Endodermal cell (in vitro differentiated cells): ENCODE measurements at regions not wholly inside any gene's neighbourhood (a gene's known extent, or its start where the extent isn't known, plus 50 kb on each side); places are given as distances from the start of the nearest gene placed in this dataset.

Experiments used
- DNase-seq: peaks from one replicate; pipeline ENCODE4 v3.0.0-alpha.2; 2017
- H3K27ac ChIP-seq: 2 replicates; pipeline ENCODE4 v1.5.1; 2013; ENCODE audit warnings: mild to moderate bottlenecking, low read depth, low read length, moderate library complexity
- H3K27me3 ChIP-seq: 2 replicates; pipeline ENCODE4 v1.6.1; 2013; ENCODE audit warnings: mild to moderate bottlenecking, low read length, moderate library complexity; ENCODE audit not compliant: insufficient read depth, control insufficient read depth, poor library complexity, severe bottlenecking
- H3K36me3 ChIP-seq: 2 replicates; pipeline ENCODE4 v1.7.0; 2013; ENCODE audit warnings: mild to moderate bottlenecking, low read length, moderate library complexity; ENCODE audit not compliant: control insufficient read depth, insufficient read depth
- H3K4me1 ChIP-seq: one replicate; pipeline ENCODE4 v1.7.0; 2013; ENCODE audit warnings: low read length; ENCODE audit not compliant: control insufficient read depth, insufficient read depth
- H3K4me3 ChIP-seq: 2 replicates; pipeline ENCODE4 v1.5.1; 2013; ENCODE audit warnings: mild to moderate bottlenecking, low read length, moderate library complexity
- H3K9ac ChIP-seq: 2 replicates; pipeline ENCODE4 v1.6.1; 2013; ENCODE audit warnings: mild to moderate bottlenecking, low read length, moderate library complexity; ENCODE audit not compliant: poor library complexity, severe bottlenecking; ENCODE audit errors: extremely low read depth
- H3K9me3 ChIP-seq: 2 replicates; pipeline ENCODE4 v1.6.1; 2013; ENCODE audit warnings: mild to moderate bottlenecking, low read length, moderate library complexity; ENCODE audit not compliant: control insufficient read depth
- H3K27ac Mint-ChIP-seq: 2 replicates; pipeline ENCODE4 v1.8.0; 2020; ENCODE audit warnings: mixed read lengths
- H3K27me3 Mint-ChIP-seq: 2 replicates; pipeline ENCODE4 v1.8.0; 2021; ENCODE audit warnings: mild to moderate bottlenecking, mixed read lengths; ENCODE audit not compliant: insufficient read depth
- H3K36me3 Mint-ChIP-seq: 2 replicates; pipeline ENCODE4 v1.8.0; 2020; ENCODE audit warnings: low read depth, mixed read lengths
- H3K4me1 Mint-ChIP-seq: 2 replicates; pipeline ENCODE4 v1.8.0; 2020; ENCODE audit warnings: mixed read lengths
- H3K4me3 Mint-ChIP-seq: 2 replicates; pipeline ENCODE4 v1.8.0; 2020; ENCODE audit warnings: mild to moderate bottlenecking, moderate library complexity, mixed read lengths
- H3K9me3 Mint-ChIP-seq: 2 replicates; pipeline ENCODE4 v1.8.0; 2020; ENCODE audit warnings: mild to moderate bottlenecking, mixed read lengths
- WGBS, 2 experiments: methylation state at CpG; one replicate each; pipeline versions ENCODE4 v1.1.5 to v1.1.7; 2013; ENCODE audit warnings: missing lambda C conversion rate in 2 of 2, mixed read lengths in 1 of 2; ENCODE audit not compliant: insufficient coverage in 1 of 2, insufficient read length in 1 of 2; 5-methylcytosine and 5-hydroxymethylcytosine counted together
- TF ChIP-seq, protein P1 (sequence below): fragments of 200-600 bp; sonication (generic); conservative IDR thresholded peaks from 2 replicates; pipeline ENCODE4 v1.5.0; 2021; ENCODE audit warnings: antibody characterized with exemption, mild to moderate bottlenecking

DNA sequence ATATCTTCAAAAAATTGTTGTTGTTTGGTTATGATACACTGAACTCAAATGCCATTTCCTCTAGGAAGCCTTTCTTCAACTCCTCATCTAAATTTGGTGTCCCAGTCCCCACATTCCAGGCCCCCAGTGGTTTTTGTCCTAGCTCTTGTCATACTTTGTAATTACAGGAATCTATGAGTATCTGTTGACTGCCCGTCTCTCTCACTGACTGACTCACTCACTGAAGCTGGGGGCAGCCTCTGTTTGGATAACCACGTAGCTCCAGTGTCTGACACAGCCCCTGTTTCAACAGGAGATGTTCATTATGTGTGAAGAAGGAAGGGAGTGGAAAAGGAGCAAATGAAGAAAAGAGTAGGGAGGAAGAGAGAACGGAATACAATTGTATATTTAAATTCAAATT lies 284.1 kb upstream of the TENM3 start:
- H3K36me3 ChIP-seq: no peaks in the 10 kb centered on the region
- Mint-ChIP-seq H3K9me3 (no peaks in the 10 kb centered on the region), H3K27ac (no peak overlapping the region), H3K4me3 (no peak overlapping the region), H3K27me3 (no peaks in the 10 kb centered on the region), H3K36me3 (no peaks in the 10 kb centered on the region), H3K4me1 (peaks cover 2% of the 10 kb centered on the region)
- no peaks in the 10 kb centered on the region for H3K27me3 ChIP-seq
- H3K9ac ChIP-seq: no peak overlapping the region
- no peak overlapping the region for H3K4me3 ChIP-seq
- no peak overlapping the region for H3K27ac ChIP-seq
- H3K9me3 ChIP-seq: no peaks in the 10 kb centered on the region
- 79% methylated on average over 2 of the region's 3 CpGs; no CpG with 5 or more reads in 1 of the 2 experiments for WGBS, 2 experiments
- TF ChIP-seq, protein P1, sequence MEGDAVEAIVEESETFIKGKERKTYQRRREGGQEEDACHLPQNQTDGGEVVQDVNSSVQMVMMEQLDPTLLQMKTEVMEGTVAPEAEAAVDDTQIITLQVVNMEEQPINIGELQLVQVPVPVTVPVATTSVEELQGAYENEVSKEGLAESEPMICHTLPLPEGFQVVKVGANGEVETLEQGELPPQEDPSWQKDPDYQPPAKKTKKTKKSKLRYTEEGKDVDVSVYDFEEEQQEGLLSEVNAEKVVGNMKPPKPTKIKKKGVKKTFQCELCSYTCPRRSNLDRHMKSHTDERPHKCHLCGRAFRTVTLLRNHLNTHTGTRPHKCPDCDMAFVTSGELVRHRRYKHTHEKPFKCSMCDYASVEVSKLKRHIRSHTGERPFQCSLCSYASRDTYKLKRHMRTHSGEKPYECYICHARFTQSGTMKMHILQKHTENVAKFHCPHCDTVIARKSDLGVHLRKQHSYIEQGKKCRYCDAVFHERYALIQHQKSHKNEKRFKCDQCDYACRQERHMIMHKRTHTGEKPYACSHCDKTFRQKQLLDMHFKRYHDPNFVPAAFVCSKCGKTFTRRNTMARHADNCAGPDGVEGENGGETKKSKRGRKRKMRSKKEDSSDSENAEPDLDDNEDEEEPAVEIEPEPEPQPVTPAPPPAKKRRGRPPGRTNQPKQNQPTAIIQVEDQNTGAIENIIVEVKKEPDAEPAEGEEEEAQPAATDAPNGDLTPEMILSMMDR: no peak
- H3K4me1 ChIP-seq: no peaks in the 10 kb centered on the region
- DNase-seq: no peak

DNA sequence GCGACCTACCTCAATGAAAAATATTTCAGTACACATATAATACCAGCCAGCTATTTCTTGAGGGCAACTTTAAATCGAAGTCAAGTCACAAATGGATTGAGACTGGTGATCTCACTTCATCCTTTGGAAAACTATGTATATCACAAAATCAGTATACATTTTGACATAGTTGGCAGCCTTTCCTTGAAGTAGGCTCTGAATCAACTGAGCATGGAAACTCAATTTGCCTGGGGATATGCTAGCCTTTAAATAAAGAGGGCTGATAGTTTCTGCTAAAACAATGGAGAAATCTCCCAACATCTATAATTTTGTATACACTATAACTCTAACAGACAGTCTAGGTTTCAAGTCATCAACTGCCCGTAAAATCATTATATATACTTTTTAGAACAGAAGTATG lies 282.8 kb upstream of the TENM3 start:
- H3K4me1 Mint-ChIP-seq: peaks cover 2% of the 10 kb centered on the region
- no peak overlapping the region for H3K4me3 Mint-ChIP-seq
- TF ChIP-seq, protein P1: no peak
- Histone ChIP-seq H3K9ac (no peak overlapping the region), H3K4me3 (no peak overlapping the region), H3K9me3 (no peaks in the 10 kb centered on the region), H3K27me3 (no peaks in the 10 kb centered on the region), H3K36me3 (no peaks in the 10 kb centered on the region), H3K27ac (no peak overlapping the region), H3K4me1 (no peaks in the 10 kb centered on the region)
- no peaks in the 10 kb centered on the region for H3K36me3 Mint-ChIP-seq
- no peaks in the 10 kb centered on the region for H3K27me3 Mint-ChIP-seq
- no peak overlapping the region for H3K27ac Mint-ChIP-seq
- 90 to 100% methylated on average over 2 to 3 of the region's 3 CpGs for WGBS, 2 experiments
- no peak for DNase-seq
- no peaks in the 10 kb centered on the region for H3K9me3 Mint-ChIP-seq

DNA sequence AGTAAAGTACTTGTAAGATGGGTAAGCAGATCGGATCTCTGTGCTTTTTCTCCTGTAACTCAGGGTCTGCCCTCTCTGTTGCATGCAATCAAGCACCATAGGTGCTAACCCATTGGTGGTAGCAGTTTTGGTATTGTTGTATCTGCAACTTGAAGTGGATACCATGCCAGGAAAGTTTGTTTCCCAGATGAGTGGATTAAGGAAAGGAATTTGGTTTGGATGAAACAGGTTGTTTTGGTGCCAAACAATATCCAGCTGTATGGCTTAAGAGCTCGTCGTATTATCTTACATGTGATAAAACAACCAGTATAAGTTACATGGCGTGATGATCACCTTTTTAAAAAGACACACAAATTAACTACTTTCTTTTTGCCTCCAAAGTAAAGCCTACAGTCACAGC lies 280.9 kb upstream of the TENM3 start:
- Histone ChIP-seq H3K9ac (no peak overlapping the region), H3K4me1 (no peaks in the 10 kb centered on the region), H3K27ac (no peak overlapping the region), H3K36me3 (no peaks in the 10 kb centered on the region), H3K27me3 (no peaks in the 10 kb centered on the region), H3K4me3 (no peak overlapping the region), H3K9me3 (no peaks in the 10 kb centered on the region)
- TF ChIP-seq, protein P1: no peak
- Mint-ChIP-seq H3K27me3 (no peaks in the 10 kb centered on the region), H3K27ac (no peak overlapping the region), H3K9me3 (no peaks in the 10 kb centered on the region), H3K4me3 (no peak overlapping the region), H3K4me1 (peaks cover 2% of the 10 kb centered on the region), H3K36me3 (no peaks in the 10 kb centered on the region)
- no peak for DNase-seq
- WGBS, 2 experiments: 96 to 100% methylated on average over 2 to 4 of the region's 4 CpGs
